ENCODE measurements at regions not wholly inside any gene's neighbourhood (a gene's known extent, or its start where the extent isn't known, plus 50 kb on each side); places are given as distances from the start of the nearest gene placed in this dataset.

DNA sequence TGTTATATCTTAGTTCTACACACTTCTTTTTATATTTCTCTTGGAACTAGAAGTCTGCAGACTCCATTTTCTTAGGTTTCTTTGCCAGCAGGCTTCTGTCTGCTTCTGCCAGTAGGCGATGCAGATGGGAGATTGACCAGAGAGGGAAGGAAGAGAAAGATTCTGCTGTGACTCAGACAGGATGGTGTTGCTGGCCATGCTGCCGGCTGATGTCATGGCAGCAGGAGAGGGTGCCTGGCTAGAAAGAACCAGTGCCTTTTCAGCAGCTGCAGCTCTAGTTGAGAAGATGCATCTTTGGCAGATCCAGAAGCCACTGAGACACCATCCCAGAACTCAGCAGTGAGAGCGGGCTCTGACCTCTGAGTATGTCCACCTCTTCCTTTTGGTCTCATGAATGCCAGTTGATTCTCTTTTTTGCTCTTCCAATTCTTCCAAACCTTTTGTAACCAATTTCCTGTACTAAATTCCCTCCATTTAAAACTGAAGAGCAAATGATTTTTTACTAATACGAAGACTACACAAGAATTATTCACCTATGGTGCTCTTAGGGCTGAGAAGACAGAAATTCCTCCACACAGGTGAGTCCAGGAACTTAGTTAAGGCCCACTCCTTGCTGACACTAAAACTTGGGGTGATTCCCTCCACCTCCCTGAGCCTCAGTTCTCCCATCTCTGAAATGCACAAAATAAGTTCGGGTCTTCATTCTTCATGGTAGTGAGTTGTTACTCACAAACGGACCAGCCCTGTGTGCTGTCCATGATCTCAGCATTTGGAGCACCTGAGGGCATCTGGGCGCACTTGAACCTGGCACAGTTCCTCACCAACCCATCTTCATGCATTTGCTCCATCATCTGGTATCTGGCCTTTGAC lies 200.7 kb downstream of the MYCN start:
- CTCF ChIA-PET = interaction anchor here (1.0 to 1.2 kb wide), 2 partner anchors 14 to 26 kb away, joined by 3 to 5 read pairs; no protein-coding TSS in a partner anchor
- TF ChIP-seq, protein P1, sequence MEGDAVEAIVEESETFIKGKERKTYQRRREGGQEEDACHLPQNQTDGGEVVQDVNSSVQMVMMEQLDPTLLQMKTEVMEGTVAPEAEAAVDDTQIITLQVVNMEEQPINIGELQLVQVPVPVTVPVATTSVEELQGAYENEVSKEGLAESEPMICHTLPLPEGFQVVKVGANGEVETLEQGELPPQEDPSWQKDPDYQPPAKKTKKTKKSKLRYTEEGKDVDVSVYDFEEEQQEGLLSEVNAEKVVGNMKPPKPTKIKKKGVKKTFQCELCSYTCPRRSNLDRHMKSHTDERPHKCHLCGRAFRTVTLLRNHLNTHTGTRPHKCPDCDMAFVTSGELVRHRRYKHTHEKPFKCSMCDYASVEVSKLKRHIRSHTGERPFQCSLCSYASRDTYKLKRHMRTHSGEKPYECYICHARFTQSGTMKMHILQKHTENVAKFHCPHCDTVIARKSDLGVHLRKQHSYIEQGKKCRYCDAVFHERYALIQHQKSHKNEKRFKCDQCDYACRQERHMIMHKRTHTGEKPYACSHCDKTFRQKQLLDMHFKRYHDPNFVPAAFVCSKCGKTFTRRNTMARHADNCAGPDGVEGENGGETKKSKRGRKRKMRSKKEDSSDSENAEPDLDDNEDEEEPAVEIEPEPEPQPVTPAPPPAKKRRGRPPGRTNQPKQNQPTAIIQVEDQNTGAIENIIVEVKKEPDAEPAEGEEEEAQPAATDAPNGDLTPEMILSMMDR (IDR thresholded peaks at IDR 0.05; ENCODE audit: control extremely low read depth, extremely low read depth, low read depth, missing control alignments) = no peak
- no peak for DNase-seq (ENCODE audit: extremely low spot score)
- POLR2A ChIA-PET = no interaction called here

DNA sequence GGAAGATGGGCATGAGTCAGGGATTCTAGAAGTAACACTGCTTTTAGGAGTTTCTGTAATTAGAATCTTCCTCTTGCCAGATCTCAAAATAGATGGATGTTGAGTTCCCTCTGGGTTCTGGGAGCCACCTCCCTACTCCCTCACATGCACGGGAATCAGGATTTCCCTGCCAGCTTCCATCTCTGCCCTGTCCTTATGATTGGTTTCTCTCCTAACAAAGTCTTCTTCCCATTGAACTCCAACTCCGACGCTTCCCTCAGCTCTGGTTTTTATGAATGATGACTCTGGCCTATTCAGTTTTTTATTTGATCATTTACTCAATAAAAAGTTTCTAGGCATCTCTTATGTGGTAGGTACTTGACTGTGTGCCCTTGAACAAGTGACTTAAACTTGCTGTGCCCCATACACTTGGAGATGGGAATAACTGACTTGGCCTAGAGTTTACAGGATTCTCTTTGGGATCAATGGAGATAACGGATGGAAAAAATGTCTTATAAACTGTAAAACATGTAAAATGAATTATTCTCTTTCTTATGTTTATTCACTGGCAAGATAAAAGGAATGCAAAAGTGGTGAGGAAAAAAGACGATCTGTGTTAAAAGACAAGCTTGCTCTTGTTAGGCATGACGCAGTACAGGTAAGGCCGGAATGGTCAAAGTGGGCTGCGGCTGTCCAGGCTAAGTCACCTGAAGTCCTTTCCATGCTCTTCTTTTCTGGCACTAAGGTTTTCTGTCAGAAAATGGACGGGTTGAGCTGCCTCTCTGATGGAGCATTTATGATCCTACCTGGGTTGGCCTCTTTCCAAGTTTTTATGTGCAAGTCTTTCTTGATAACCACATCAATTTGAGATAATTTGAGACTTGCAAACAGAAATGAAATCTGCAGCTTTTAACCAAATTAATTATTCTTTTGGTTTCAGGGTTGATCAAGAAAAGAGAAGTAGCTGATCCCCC lies 199.6 kb downstream of the MYCN start:
- ChIA-PET POLR2A (no interaction called here), CTCF (interaction anchor here (1.0 to 1.2 kb wide), 2 partner anchors 13 to 27 kb away, joined by 3 to 5 read pairs; no protein-coding TSS in a partner anchor)
- no peak for DNase-seq (ENCODE audit: extremely low spot score)
- TF ChIP-seq, protein P1 (IDR thresholded peaks at IDR 0.05; ENCODE audit: control extremely low read depth, extremely low read depth, low read depth, missing control alignments) = no peak

DNA sequence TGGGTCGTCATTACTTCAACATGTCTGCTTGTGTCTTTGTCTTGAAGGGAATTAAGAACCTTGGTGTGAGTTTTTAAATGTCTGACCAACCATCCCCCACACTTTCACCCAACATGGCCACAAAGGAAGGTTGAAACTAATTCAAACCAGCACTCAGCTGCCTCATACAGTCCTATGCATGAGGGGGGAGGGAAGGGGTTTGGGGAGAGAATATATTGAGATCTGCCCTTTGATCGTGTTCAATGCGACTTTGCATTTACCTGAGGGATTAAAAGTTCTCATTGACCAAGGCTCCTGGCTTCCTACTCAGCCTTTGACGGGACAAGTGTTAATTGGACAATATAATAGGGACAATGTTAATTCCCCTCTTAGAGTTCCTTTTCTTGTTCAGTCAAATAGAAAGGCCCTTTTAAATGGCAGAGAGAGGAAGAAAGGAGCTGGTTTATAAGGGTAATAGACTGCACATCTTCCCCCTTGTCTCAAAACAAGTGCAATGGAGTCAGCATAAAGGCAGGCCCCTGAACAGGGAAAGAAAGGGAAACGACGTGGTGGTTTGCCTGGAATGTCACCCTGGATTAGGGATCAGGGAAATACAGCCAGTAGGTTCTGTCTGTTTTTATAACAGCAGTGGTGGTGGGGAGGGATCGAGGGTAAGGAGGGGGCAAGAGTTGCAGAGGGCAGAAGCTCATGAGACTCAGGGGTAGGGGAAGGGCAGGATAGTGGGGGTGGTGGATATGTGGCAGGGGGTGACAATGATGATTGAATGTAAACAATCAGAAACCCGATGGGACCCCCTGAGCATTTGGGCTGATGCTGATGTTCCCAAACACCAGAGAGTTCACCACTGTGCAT lies 198.7 kb downstream of the MYCN start:
- ChIA-PET POLR2A (interaction anchor here (0.6 kb wide), 1 partner anchor 11 kb away, joined by 3 read pairs; no protein-coding TSS in a partner anchor), CTCF (no interaction called here)
- DNase-seq (ENCODE audit: extremely low spot score) = no peak
- TF ChIP-seq, protein P1 (IDR thresholded peaks at IDR 0.05; ENCODE audit: control extremely low read depth, extremely low read depth, low read depth, missing control alignments) = no peak

DNA sequence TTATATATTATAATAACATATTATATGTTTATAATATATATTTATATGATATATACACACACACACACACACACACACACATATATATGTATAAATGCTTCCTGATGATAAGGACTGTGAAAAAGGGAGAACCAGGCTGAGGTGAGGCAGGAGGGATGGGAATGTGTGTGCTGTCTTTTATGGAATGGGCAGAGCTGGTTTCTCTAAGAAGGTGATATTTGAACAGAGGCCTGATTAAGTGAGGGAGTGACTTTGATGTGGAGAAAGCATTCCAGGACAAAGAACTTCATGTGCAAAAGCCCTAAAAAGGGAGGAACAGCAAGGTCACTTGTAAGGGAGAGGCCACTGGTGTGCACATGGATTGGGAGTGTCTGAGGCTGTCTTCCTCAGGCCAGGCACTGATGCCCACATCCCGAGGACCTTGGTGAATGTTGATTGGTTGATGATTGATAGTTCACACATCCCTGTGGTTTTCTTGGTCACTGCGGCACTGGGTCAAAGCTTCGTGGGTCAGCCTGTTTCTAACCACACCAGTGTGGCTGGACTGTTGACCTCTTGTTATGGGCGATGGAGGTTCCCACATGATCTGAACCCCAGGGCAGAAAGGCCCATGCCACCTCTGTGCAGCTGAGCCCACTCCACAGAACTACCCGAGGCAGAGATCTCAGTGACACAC lies 196.9 kb downstream of the MYCN start:
- TF ChIP-seq, protein P1 (IDR thresholded peaks at IDR 0.05; ENCODE audit: control extremely low read depth, extremely low read depth, low read depth, missing control alignments) = no peak
- POLR2A ChIA-PET = no interaction called here
- CTCF ChIA-PET = interaction anchor here (1.2 to 2.5 kb wide), 2 partner anchors 10 kb away, joined by 3 to 9 read pairs; no protein-coding TSS in a partner anchor
- no peak for DNase-seq (ENCODE audit: extremely low spot score)

DNA sequence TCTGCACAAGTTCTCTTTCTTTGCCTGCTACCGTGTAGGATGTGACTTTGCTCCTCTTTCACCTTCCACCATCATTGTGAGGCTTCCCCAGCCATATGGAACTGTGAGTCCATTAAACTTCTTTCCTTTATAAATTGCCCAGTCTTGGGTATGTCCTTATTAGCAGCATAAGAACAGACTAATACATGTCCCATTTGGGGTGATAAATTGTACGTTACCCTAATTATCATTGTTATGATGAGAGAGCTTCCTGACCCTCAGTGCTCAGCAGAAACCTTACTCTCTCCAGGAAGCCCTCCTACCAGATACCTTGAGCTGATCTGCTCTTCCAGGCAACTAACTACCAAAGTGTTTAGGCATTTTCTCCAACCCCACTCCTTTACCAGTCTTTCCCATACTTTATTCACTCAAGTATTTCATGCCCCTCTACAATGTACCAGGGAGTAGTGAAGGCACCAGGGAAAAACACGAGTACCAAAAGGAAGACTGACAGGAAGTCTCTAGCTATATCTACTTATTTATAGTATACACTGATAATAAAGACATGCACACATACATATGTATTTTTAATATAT lies 196.2 kb downstream of the MYCN start:
- CTCF ChIA-PET = interaction anchor here (1.2 to 2.5 kb wide), 2 partner anchors 9 to 19 kb away, joined by 3 to 9 read pairs; no protein-coding TSS in a partner anchor
- POLR2A ChIA-PET = no interaction called here
- TF ChIP-seq, protein P1 (IDR thresholded peaks at IDR 0.05; ENCODE audit: control extremely low read depth, extremely low read depth, low read depth, missing control alignments) = no peak
- no peak for DNase-seq (ENCODE audit: extremely low spot score)

All from GM10248 (cell line).